ENCODE measurements at regions not wholly inside any gene's neighbourhood (a gene's known extent, or its start where the extent isn't known, plus 50 kb on each side); places are given as distances from the start of the nearest gene placed in this dataset.

DNA sequence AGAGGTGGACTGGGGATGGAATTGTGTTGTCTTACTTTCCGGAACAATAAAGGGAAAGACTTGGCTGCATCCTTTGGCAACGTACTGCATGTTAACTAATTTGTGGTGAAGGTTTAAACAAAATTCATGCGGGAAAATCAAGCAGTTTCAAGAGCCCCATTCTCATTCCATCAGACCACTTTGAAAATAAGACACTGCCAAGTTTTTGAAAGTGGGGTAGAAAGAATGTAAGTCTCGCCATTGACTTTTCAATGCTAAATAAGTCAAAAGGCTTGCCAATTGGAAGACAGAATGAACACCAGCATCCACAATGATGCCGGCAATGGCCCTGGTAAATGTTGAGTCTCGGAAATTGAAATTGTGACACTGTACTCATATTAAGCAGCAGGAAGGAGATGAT lies 322.0 kb downstream of the RND3 start:
- Mint-ChIP-seq H3K27ac (no peak overlapping the region), H3K4me1 (peaks cover 7 to 17% of the 10 kb centered on the region in 2 experiments; a peak in 3 of 4 replicates), H3K36me3 (ENCODE audit: insufficient read depth in 1 of 3, low read depth in 3 of 3) (no peaks in the 10 kb centered on the region), H3K4me3 (no peak overlapping the region), H3K27me3 (ENCODE audit: low read depth) (no peaks in the 10 kb centered on the region), H3K9me3 (peaks cover 0 to 3% of the 10 kb centered on the region in 2 experiments; a peak in 2 of 5 replicates)
- no peaks in the 10 kb centered on the region for H3K23me2 ChIP-seq (ENCODE audit: insufficient read length, low read depth, low read length, poor library complexity, severe bottlenecking)
- H3K9me3 ChIP-seq (ENCODE audit: control insufficient read depth, low read depth, low read length) = no peaks in the 10 kb centered on the region
- H4K91ac ChIP-seq (ENCODE audit: insufficient read length, low read depth, low read length) = no peak overlapping the region
- no peaks in the 10 kb centered on the region for H4K20me1 ChIP-seq (ENCODE audit: control insufficient read depth, insufficient read depth, insufficient read length)
- H3K27ac ChIP-seq (ENCODE audit: insufficient read length, low read depth, low read length) = no peak overlapping the region
- no peak overlapping the region for H2BK12ac ChIP-seq (ENCODE audit: insufficient read length, low read depth, low read length)
- no peak overlapping the region for H3K56ac ChIP-seq (ENCODE audit: insufficient read length, low read depth, low read length)
- H3K23ac ChIP-seq (ENCODE audit: insufficient read length, low read depth, low read length) = no peak overlapping the region
- no peak overlapping the region for H2AK5ac ChIP-seq (ENCODE audit: insufficient read length, low read length)
- H2BK20ac ChIP-seq (ENCODE audit: low read depth, low read length, poor library complexity, severe bottlenecking) = no peak overlapping the region
- no CpG with 5 or more reads among the region's 6 CpGs for WGBS (ENCODE audit: extremely low coverage, insufficient read length, low lambda C conversion rate)
- no peak overlapping the region for H4K5ac ChIP-seq (ENCODE audit: insufficient read length, low read depth, low read length)
- no peak for DNase-seq
- H3K18ac ChIP-seq (ENCODE audit: insufficient read length, low read depth, low read length) = no peak overlapping the region
- no peak overlapping the region for H3T11ph ChIP-seq (ENCODE audit: low read length)
- no peak overlapping the region for H3K14ac ChIP-seq (ENCODE audit: insufficient read depth, low read length)
- no peak overlapping the region for H2AFZ ChIP-seq (ENCODE audit: low read length)
- no peak overlapping the region for H3K9ac ChIP-seq (ENCODE audit: extremely low read depth, insufficient read length, low read length)
- H3K4me1 ChIP-seq (ENCODE audit: insufficient read depth, low read length) = no peaks in the 10 kb centered on the region; the same call in 1 of the 2 replicates
- H3K4ac ChIP-seq (ENCODE audit: low read depth, low read length) = no peak overlapping the region
- H3K27me3 ChIP-seq (ENCODE audit: insufficient read depth, low read length) = no peaks in the 10 kb centered on the region
- H2BK5ac ChIP-seq (ENCODE audit: insufficient read length, low read length) = no peak overlapping the region
- H2BK120ac ChIP-seq (ENCODE audit: low read depth, low read length, poor library complexity, severe bottlenecking) = no peak overlapping the region
- no peak for TF ChIP-seq CTCF (conservative IDR thresholded peaks at IDR 0.05)
- H3K79me1 ChIP-seq (ENCODE audit: insufficient read depth, low read depth, low read length, poor library complexity, severe bottlenecking) = no peaks in the 10 kb centered on the region
- H3K79me2 ChIP-seq (ENCODE audit: insufficient read depth, low read length) = no peaks in the 10 kb centered on the region
- H3K4me2 ChIP-seq (ENCODE audit: insufficient read depth, insufficient read length, low read length) = no peak overlapping the region
- H2BK15ac ChIP-seq (ENCODE audit: low read depth, low read length) = no peak overlapping the region
- no peak overlapping the region for H4K8ac ChIP-seq (replicated peaks; ENCODE audit: insufficient read length, low read depth, low read length)
